Stimulated activated naive CD8-positive, alpha-beta T cell treated with anti-CD3 and anti-CD28 coated beads, Interleukin-15, Interleukin-2, amounts not matched to agents 100 U/mL and 50 U/mL, for 24 hours (primary cell): ENCODE measurements at regions not wholly inside any gene's neighbourhood (a gene's known extent, or its start where the extent isn't known, plus 50 kb on each side); places are given as distances from the start of the nearest gene placed in this dataset.
"Not testable (repeated sequence)": the region's sequence is repeated elsewhere in the genome, so short reads cannot be mapped to it uniquely, and the experiment has no call there.

Experiments used
- ATAC-seq: fragments of 150-1000 bp; cut with Tn5 transposase; one replicate; pipeline ENCODE4 v1.10.0; 2021
- DNase-seq: peaks from one replicate; pipeline ENCODE4 v3.0.0; 2021

GRCh38 chr11:96706761-96707160 is 316.9 kb downstream of the JRKL start:
- ATAC-seq (no peak), DNase-seq (no peak)

- DNase-seq (no peak), ATAC-seq (no peak)
These were observed 317.5 kb downstream of the JRKL start for GRCh38 chr11:96707273-96707672.

GRCh38 chr11:96708219-96708878 is 318.5 kb downstream of the JRKL start:
- no peak for DNase-seq
- no peak for ATAC-seq

- no peak for ATAC-seq
These were observed 323.5 kb downstream of the JRKL start for GRCh38 chr11:96713301-96713700.

GRCh38 chr11:96714689-96715088 is 324.9 kb downstream of the JRKL start:
- ATAC-seq (no peak), DNase-seq (no peak)

More at GRCh38 chr11:96713301-96713700, 323.5 kb downstream of the JRKL start:
- no peak for DNase-seq

GRCh38 chr11:96715208-96715607 is 325.4 kb downstream of the JRKL start:
- no peak for ATAC-seq

DNA sequence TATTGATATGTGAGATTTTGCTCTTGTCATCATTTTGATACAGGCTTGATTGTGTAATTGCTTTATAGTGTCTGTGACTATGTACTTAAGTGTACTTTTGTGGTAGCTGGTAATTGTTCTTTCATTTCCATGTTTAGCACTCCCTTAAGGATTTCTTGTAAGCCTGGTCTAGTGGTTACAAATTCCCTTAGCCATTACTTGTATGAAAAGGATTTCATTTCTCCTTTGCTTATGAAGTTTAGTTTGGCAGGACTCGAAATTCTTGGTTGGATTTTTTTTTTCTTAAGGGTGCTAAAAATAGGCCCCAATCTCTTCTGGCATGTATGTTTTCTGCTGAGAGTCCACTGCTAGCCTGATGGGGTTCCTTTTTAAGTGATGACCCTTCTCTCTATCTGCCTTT is 346.8 kb downstream of the JRKL start:
- ATAC-seq (no peak), DNase-seq (no peak)

More at GRCh38 chr11:96715208-96715607, 325.4 kb downstream of the JRKL start:
- DNase-seq: no peak

DNA sequence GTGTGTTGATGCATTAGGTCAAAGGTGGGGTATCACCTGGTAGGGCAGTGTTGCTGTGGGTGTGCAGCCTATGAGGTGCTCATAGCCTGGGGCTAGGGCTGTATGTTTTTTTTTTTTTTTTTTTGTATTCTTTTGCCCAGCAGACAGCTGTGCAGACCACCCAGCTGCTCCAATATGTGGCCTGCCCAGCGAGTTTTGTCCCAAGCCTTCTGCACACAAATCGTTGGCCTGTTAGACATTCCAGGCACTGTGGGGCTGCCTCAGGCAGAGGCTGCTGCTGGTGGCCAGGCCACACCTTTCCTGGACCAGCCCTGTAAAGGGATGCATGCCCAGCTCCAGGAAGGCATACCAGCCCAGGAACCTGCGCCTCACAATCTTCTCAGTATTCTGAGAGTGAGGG is 348.5 kb downstream of the JRKL start:
- ATAC-seq (no peak), DNase-seq (no peak)

- DNase-seq (no peak), ATAC-seq (no peak)
These were observed 351.3 kb downstream of the JRKL start for GRCh38 chr11:96741068-96741467.

- ATAC-seq: no peak
These were observed 354.9 kb downstream of the JRKL start for GRCh38 chr11:96744697-96745096.

DNA sequence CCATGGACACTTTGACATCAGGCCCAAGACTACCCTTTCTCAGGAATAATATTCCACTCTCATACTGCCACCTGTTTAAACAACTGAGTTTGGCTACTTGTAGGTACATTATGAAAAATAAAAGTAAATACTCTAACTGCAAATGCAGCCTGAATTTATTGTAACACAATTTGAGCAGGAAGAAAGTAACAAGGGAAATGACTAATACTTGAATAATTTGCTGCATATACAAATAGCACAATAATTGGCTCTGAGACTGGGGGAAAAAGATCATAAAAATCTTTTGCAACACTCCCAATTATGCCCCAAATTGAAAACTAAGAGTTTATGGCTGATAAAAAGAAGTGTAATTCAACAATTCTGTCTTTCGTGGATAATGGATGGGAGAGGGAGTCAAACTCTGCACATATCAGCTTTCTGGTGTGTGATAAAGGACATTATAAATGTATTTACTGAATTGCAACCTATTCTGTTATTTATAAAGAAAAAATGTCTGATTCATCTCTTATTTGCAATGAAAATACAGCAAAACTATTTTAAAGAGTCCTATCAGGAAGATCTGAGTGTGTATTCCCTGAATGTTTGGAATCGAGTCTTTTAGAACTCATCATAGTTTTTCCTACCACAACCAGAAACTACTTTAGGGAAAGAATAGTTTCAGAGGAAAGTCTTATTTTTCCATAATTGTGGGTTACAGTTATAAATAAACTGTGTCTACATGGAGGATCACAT is 359.0 kb downstream of the JRKL start:
- DNase-seq (no peak), ATAC-seq (no peak)

More at GRCh38 chr11:96744697-96745096, 354.9 kb downstream of the JRKL start:
- no peak for DNase-seq

DNA sequence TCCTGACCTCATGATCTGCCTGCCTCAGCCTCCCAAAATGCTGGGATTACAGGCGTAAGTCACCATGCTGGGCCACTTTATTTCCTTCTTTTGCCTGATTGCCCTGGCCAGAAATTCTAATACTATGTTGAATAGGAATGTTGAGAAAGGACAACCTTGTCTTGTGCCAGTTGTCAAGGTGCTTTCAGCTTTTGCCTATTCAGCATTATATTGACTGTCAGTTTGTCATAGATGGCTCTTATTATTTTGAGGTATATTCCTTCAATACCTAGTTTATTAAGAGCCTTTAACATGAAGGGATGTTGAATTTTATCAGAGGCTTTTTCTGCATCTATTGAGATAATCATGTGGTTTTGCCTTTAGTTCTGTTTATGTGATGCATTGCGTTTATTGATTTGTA is 362.0 kb downstream of the JRKL start:
- not testable (repeated sequence) for ATAC-seq, DNase-seq

DNA sequence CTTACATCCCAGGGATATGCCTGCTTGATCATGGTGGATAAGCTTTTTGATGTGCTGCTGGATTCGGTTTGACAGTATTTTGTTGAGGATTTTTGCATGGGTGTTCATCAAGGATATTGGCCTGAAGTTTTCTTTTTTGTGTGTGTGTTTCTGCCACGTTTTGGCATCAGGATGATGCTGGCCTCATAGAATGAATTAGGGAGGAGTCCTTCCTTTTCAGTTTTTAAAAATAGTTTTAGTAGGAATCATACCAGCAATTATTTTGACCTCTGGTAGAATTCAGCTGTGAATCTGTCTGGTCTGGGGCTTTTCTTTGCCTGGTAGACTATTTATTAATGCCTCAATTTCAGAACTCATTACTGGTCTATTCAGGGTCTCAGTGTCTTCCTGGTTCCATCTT is 362.4 kb downstream of the JRKL start:
- DNase-seq: no peak
- no peak for ATAC-seq

DNA sequence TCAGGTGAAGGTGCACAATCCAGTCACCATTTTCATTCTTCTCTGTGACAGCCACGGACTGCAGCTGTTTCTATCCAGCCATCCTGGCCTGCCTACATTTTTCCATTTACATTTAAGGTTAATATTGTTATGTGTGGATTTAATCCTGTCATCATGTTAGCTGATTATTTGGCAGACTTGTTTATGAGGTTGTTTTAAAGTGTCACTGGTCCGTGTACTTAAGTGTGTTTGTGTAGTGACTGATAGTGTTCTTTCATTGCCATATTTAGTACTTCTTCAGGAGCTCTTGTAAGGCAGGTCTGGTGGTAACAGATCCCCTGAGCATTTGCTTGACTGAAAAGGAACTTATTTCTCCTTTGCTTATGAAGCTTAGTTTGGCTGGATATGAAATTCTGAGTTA is 364.2 kb downstream of the JRKL start:
- ATAC-seq: no peak

GRCh38 chr11:96755209-96755608 is 365.4 kb downstream of the JRKL start:
- no peak for ATAC-seq
- no peak for DNase-seq

More for the DNA sequence above, 364.2 kb downstream of the JRKL start:
- DNase-seq: no peak

- no peak for DNase-seq
- ATAC-seq: no peak
These were observed 365.9 kb downstream of the JRKL start for GRCh38 chr11:96755752-96756151.

- DNase-seq (no peak), ATAC-seq (no peak)
These were observed 369.1 kb downstream of the JRKL start for GRCh38 chr11:96758957-96759356.

GRCh38 chr11:96760306-96760705 is 370.5 kb downstream of the JRKL start:
- no peak for DNase-seq
- no peak for ATAC-seq

DNA sequence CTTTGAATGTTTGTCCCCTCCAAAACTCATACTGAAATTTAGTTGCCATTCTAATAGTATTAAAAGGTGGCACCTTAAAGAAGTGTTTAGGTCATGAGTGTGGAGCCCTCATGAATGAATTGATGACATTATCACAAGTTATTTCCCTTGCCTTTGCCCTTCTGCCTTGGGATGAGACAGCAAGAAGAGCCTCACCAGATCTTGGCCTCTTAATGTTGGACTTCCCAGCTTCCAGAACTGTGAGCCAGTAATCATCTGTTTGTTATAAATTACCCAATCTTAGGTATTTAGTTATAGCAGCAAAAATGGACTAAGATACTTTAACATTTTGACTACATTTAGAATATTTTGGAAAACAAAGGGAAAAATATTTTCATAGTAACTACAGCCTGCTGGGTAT is 371.0 kb downstream of the JRKL start:
- no peak for DNase-seq
- no peak for ATAC-seq

- no peak for DNase-seq
- ATAC-seq: no peak
These were observed 371.6 kb downstream of the JRKL start for GRCh38 chr11:96761451-96761850.

GRCh38 chr11:96763244-96763643 is 373.4 kb downstream of the JRKL start:
- ATAC-seq: no peak
- DNase-seq: no peak

DNA sequence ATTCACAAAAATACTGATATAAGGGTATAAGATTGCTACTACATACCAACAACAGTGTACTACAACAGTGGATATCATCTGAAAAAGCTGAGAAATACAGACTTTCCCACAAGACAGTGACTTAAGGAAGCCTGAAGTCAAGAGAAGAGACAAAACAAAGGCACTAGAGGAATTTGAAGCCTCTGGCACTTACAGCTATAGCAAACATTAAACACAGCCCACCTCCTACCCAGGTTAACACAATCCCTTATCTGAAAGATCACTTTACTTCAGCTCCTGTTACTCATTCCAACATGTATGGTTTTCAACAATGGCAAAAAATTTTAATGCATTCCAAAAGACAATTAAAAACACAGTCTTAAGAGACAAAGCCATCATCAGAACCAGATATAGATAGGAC is 388.5 kb downstream of the JRKL start:
- DNase-seq (no peak), ATAC-seq (no peak)

- DNase-seq (no peak), ATAC-seq (no peak)
These were observed 389.2 kb downstream of the JRKL start for GRCh38 chr11:96779030-96779429.

GRCh38 chr11:96781082-96781481 is 391.3 kb downstream of the JRKL start:
- ATAC-seq (no peak), DNase-seq (no peak)
